G401 (cell line): ENCODE measurements at regions not wholly inside any gene's neighbourhood (a gene's known extent, or its start where the extent isn't known, plus 50 kb on each side); places are given as distances from the start of the nearest gene placed in this dataset.
"Not testable (repeated sequence)": the region's sequence is repeated elsewhere in the genome, so short reads cannot be mapped to it uniquely, and the experiment has no call there.

Experiments
- DNase-seq: peaks from one replicate; pipeline ENCODE4 v3.0.0-alpha.2; 2015; ENCODE audit warnings: low spot score
- in situ Hi-C: cut with HindIII; loops from 2 replicates; pipeline ENCODE4 v1.10.0; 2016; ENCODE audit warnings: low sequenced_read_pairs, mixed read lengths

- DNase-seq: no peak
- in situ Hi-C loops: no loop called here
These were observed 260.4 kb upstream of the ADRA1B start for GRCh38 chr5:159655757-159656409.

GRCh38 chr5:159657298-159657697 lies 259.0 kb upstream of the ADRA1B start:
- in situ Hi-C loops: no loop called here
- no peak for DNase-seq

GRCh38 chr5:159657771-159658170 lies 258.5 kb upstream of the ADRA1B start:
- in situ Hi-C loops: no loop called here

GRCh38 chr5:159658266-159658925 lies 257.9 kb upstream of the ADRA1B start:
- in situ Hi-C loops: no loop called here

More at GRCh38 chr5:159657771-159658170, 258.5 kb upstream of the ADRA1B start:
- no peak for DNase-seq

GRCh38 chr5:159660401-159660800 lies 255.9 kb upstream of the ADRA1B start:
- in situ Hi-C loops: no loop called here
- no peak for DNase-seq

More at GRCh38 chr5:159658266-159658925, 257.9 kb upstream of the ADRA1B start:
- no peak for DNase-seq

- DNase-seq: no peak
- in situ Hi-C loops: no loop called here
These were observed 252.3 kb upstream of the ADRA1B start for GRCh38 chr5:159663986-159664385.

GRCh38 chr5:159667286-159667685 lies 249.0 kb upstream of the ADRA1B start:
- DNase-seq: no peak
- in situ Hi-C loops: no loop called here

- DNase-seq: no peak
These were observed 247.7 kb upstream of the ADRA1B start for GRCh38 chr5:159668556-159668955.

GRCh38 chr5:159669559-159669958 lies 246.7 kb upstream of the ADRA1B start:
- in situ Hi-C loops: no loop called here
- DNase-seq: no peak

More at GRCh38 chr5:159668556-159668955, 247.7 kb upstream of the ADRA1B start:
- in situ Hi-C loops: no loop called here

- DNase-seq: no peak
- in situ Hi-C loops: no loop called here
These were observed 244.4 kb upstream of the ADRA1B start for GRCh38 chr5:159671886-159672285.

- DNase-seq: no peak
- in situ Hi-C loops: no loop called here
These were observed 242.7 kb upstream of the ADRA1B start for GRCh38 chr5:159673538-159673937.

- in situ Hi-C loops: no loop called here
- DNase-seq: no peak
These were observed 237.5 kb upstream of the ADRA1B start for GRCh38 chr5:159678657-159679392.

- in situ Hi-C loops: no loop called here
- no peak for DNase-seq
These were observed 236.2 kb upstream of the ADRA1B start for GRCh38 chr5:159680095-159680494.

GRCh38 chr5:159681661-159682060 lies 234.6 kb upstream of the ADRA1B start:
- no peak for DNase-seq

GRCh38 chr5:159682623-159683022 lies 233.7 kb upstream of the ADRA1B start:
- DNase-seq: no peak
- in situ Hi-C loops: no loop called here

More at GRCh38 chr5:159681661-159682060, 234.6 kb upstream of the ADRA1B start:
- in situ Hi-C loops: no loop called here

- in situ Hi-C loops, DNase-seq: not testable (repeated sequence)
These were observed 228.4 kb upstream of the ADRA1B start for GRCh38 chr5:159687892-159688291.

GRCh38 chr5:159695741-159696294 lies 220.5 kb upstream of the ADRA1B start:
- no peak for DNase-seq
- in situ Hi-C loops: no loop called here

- DNase-seq: no peak
- in situ Hi-C loops: no loop called here
These were observed 218.8 kb upstream of the ADRA1B start for GRCh38 chr5:159697530-159697929.

GRCh38 chr5:159698322-159698721 lies 218.0 kb upstream of the ADRA1B start:
- no peak for DNase-seq
- in situ Hi-C loops: no loop called here

- in situ Hi-C loops: no loop called here
- DNase-seq: no peak
These were observed 216.3 kb upstream of the ADRA1B start for GRCh38 chr5:159700016-159700415.
